Retinal pigment epithelial cell (primary cell): ENCODE measurements at regions not wholly inside any gene's neighbourhood (a gene's known extent, or its start where the extent isn't known, plus 50 kb on each side); places are given as distances from the start of the nearest gene placed in this dataset.

Experiments
- DNase-seq: peaks from one replicate; pipeline ENCODE4 v3.0.0-alpha.2; 2010; ENCODE audit warnings: low read depth
- H3K4me3 ChIP-seq: 2 replicates; pipeline ENCODE4 v1.5.1; 2011; ENCODE audit warnings: mild to moderate bottlenecking, low read length, control low read depth, moderate library complexity
- TF ChIP-seq, protein P1 (sequence below): conservative IDR thresholded peaks from 2 replicates; pipeline ENCODE4 v1.5.1; 2011; ENCODE audit warnings: low read depth, low read length, control low read depth, inconsistent platforms

- DNase-seq = no peak
- TF ChIP-seq, protein P1, sequence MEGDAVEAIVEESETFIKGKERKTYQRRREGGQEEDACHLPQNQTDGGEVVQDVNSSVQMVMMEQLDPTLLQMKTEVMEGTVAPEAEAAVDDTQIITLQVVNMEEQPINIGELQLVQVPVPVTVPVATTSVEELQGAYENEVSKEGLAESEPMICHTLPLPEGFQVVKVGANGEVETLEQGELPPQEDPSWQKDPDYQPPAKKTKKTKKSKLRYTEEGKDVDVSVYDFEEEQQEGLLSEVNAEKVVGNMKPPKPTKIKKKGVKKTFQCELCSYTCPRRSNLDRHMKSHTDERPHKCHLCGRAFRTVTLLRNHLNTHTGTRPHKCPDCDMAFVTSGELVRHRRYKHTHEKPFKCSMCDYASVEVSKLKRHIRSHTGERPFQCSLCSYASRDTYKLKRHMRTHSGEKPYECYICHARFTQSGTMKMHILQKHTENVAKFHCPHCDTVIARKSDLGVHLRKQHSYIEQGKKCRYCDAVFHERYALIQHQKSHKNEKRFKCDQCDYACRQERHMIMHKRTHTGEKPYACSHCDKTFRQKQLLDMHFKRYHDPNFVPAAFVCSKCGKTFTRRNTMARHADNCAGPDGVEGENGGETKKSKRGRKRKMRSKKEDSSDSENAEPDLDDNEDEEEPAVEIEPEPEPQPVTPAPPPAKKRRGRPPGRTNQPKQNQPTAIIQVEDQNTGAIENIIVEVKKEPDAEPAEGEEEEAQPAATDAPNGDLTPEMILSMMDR = no peak
- H3K4me3 ChIP-seq = no peak overlapping the region
These were observed 80.7 kb downstream of the INHBA start for GRCh38 chr7:41621953-41622831.

GRCh38 chr7:41617987-41618386 is 84.9 kb downstream of the INHBA start:
- H3K4me3 ChIP-seq = no peak overlapping the region
- DNase-seq = no peak
- TF ChIP-seq, protein P1 = no peak

DNA sequence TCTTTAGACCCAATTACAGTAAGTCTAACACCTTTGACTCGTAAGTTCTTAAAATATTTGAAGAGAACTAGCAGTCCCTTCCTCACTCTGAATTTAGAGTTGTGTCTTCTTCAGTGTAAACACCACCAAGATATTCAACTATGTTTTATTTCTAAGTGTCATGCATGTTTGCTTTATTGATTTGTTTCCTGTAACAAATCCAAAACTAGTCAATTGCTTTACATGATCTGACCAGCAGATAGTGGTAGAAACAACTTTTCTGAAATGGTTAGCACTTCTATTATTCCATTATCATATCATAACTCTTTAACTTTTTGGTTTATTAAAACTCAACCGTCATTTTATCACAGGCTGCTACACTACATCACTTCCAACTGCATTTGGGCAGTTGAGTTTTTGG is 90.1 kb downstream of the INHBA start:
- TF ChIP-seq, protein P1 = no peak
- no peak for DNase-seq
- no peak overlapping the region for H3K4me3 ChIP-seq

- no peak for DNase-seq
These were observed 90.5 kb downstream of the INHBA start for GRCh38 chr7:41612386-41612785.

DNA sequence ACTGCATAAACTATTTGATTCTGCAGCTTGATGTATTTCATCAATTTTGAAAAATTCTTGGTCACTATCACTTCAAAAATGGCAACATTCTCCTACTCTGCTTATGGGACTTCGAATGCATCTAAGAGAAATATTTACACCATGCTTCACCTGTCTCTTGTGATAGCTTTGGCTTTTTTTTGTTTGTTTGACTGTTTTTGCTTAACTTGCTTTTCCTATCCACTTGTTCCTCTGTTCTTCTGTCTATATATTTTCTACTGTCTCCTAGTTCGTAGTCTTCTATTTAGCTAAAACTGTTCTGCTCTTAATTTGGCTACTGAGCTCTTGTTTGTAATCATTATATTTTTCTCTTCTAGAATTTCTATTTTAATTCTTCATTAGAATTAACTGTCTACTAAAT is 94.4 kb downstream of the INHBA start:
- DNase-seq = no peak
- no peak overlapping the region for H3K4me3 ChIP-seq
- TF ChIP-seq, protein P1 = no peak

More at GRCh38 chr7:41612386-41612785, 90.5 kb downstream of the INHBA start:
- TF ChIP-seq, protein P1 = no peak
- no peak overlapping the region for H3K4me3 ChIP-seq

DNA sequence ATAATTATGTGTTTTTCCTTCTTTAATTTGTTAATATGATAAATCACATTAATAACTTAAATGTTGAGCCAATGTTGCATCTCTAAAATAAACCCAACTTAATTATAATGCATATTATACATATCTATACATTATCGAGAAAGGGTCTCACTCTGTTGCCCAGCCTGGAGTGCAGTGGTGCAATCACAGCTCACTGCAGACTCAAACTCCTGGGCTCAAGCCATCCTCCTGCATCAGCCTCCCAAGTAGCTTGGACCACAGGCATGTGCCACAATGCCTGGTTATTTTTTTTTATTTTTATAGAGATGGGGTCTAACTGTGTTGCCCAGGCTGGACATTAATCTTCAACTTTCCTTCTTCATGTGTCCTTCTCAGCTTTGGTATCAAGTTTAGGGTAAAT is 98.9 kb downstream of the INHBA start:
- DNase-seq = no peak
- H3K4me3 ChIP-seq = no peak overlapping the region
- TF ChIP-seq, protein P1 = no peak

DNA sequence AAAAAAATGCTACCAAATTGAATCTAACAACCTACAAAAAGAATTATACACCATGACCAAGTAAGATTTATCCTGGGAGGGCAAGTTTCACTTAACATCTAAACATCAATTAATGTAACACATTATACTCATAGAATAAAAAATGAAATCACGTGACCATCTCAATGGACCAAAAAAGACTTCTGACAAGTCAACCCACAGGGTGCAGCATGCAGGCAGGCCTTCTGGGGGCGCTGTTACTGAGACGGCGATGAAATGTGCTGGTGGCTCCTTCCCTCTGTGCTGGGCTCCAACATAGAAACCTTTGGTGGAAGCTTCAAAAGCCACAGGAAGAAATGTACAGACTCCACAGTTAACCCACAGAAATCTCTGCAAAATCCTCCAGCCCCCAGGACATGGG is 103.1 kb downstream of the INHBA start:
- no peak overlapping the region for H3K4me3 ChIP-seq
- TF ChIP-seq, protein P1 = peak; percentile 26
- no peak for DNase-seq
